Panc1 (cell line): ENCODE measurements at regions not wholly inside any gene's neighbourhood (a gene's known extent, or its start where the extent isn't known, plus 50 kb on each side); places are given as distances from the start of the nearest gene placed in this dataset.

Experiments used
- ATAC-seq: fragments of 200-7000 bp; cut with Tn5 transposase; 2 replicates; pipeline ENCODE4 v1.9.1; 2020; ENCODE audit warnings: mild to moderate bottlenecking, moderate library complexity
- BruUV-seq: library from RNA; stranded (reverse); fragments of 400-500 nt; replicated peaks from 2 replicates; lab custom pipeline; 2021; lab: Mats Ljungman, UMichigan
- CTCF ChIA-PET: fragments of 300-600 bp; sonication (Branson Sonifier 250); formaldehyde crosslinking; loops from one replicate; lab custom pipeline; 2022; ENCODE audit warnings: antibody characterized with exemption; lab: Charles Lee
- POLR2A ChIA-PET: fragments of 300-600 bp; sonication (Branson Sonifier 250); formaldehyde crosslinking; loops from one replicate; lab custom pipeline; 2022; ENCODE audit warnings: antibody characterized with exemption; lab: Charles Lee
- DNase-seq: peaks from one replicate; pipeline ENCODE4 v3.0.0-alpha.2; 2010; ENCODE audit warnings: low read depth, low spot score
- H3K27ac ChIP-seq: 2 replicates; pipeline ENCODE4 v1.5.1; 2011; ENCODE audit warnings: mild to moderate bottlenecking, low read length, inconsistent platforms
- H3K27me3 ChIP-seq: fragments of 200-500 bp; sonication (Bioruptor generic); 2 replicates; pipeline ENCODE4 v1.6.0; 2014; ENCODE audit warnings: low read length, inconsistent platforms; ENCODE audit not compliant: control insufficient read depth, insufficient read depth
- H3K36me3 ChIP-seq: fragments of 200-500 bp; sonication (Bioruptor generic); 2 replicates; pipeline ENCODE4 v1.5.1; 2014; ENCODE audit warnings: inconsistent platforms, mild to moderate bottlenecking, low read length, moderate library complexity; ENCODE audit not compliant: control insufficient read depth, insufficient read depth
- H3K4me1 ChIP-seq: 2 replicates; pipeline ENCODE4 v1.5.1; 2011; ENCODE audit warnings: inconsistent platforms, mild to moderate bottlenecking, low read length, moderate library complexity; ENCODE audit not compliant: control insufficient read depth, insufficient read depth
- H3K4me3 ChIP-seq, 2 experiments: 2 replicates each; pipeline ENCODE4 v1.5.1; 2011 to 2012; ENCODE audit warnings: low read depth in 2 of 2, low read length in 2 of 2, mild to moderate bottlenecking in 2 of 2, inconsistent platforms in 1 of 2, moderate library complexity in 1 of 2
- H3K9me3 ChIP-seq: fragments of 200-500 bp; sonication (Bioruptor generic); 2 replicates; pipeline ENCODE4 v1.5.1; 2014; ENCODE audit warnings: low read depth, mild to moderate bottlenecking, inconsistent platforms, low read length, moderate library complexity; ENCODE audit not compliant: control insufficient read depth, insufficient read depth
- CTCF ChIP-seq: fragments of 450-650 bp; IDR thresholded peaks from 2 replicates; pipeline ENCODE4 v1.5.1; 2017; ENCODE audit warnings: mild to moderate bottlenecking
- POLR2AphosphoS5 ChIP-seq: IDR thresholded peaks from 2 replicates; pipeline ENCODE4 v1.6.1; 2012; ENCODE audit warnings: mild to moderate bottlenecking, low read depth, low read length, moderate library complexity
- REST ChIP-seq, 2 experiments: IDR thresholded peaks; 2 replicates each; pipeline ENCODE4 v1.6.1; 2011 to 2012; ENCODE audit warnings: low read depth in 2 of 2, control low read depth in 1 of 2, low read length in 1 of 2, mild to moderate bottlenecking in 1 of 2, moderate library complexity in 1 of 2; ENCODE audit not compliant: insufficient read depth in 1 of 2
- SIN3A ChIP-seq: IDR thresholded peaks from 2 replicates; pipeline ENCODE4 v1.6.1; 2012; ENCODE audit warnings: low read depth, mild to moderate bottlenecking, low read length, moderate library complexity, borderline replicate concordance; ENCODE audit not compliant: insufficient read depth
- TCF7L2 ChIP-seq: IDR thresholded peaks from 2 replicates; pipeline ENCODE4 v1.6.1; 2011; ENCODE audit warnings: mild to moderate bottlenecking, low read depth, low read length, inconsistent platforms
- in situ Hi-C: cut with HindIII; loops from 2 replicates; pipeline ENCODE4 v1.10.0; 2016; ENCODE audit warnings: low sequenced_read_pairs, low pct_unique_long_range_greater_than_20kb
- intact Hi-C: fragments of 100-400 bp; cut with micrococcal nuclease; formaldehyde crosslinking; loops from one replicate; pipeline ENCODE4 v1.10.0; 2022; ENCODE audit not compliant: unreplicated experiment

GRCh38 chr13:55572862-55573261 is 1567.9 kb upstream of the PRR20A start:
- intact Hi-C loops, result no loop called here
- Histone ChIP-seq H3K27ac (no peak overlapping the region), H3K4me1 (no peaks in the 10 kb centered on the region), H3K36me3 (no peaks in the 10 kb centered on the region), H3K4me3 (no peak overlapping the region), H3K9me3 (no peaks in the 10 kb centered on the region), H3K27me3 (no peaks in the 10 kb centered on the region)
- DNase-seq (no peak), ATAC-seq (no peak)
- TF ChIP-seq SIN3A (no peak), CTCF (no peak), TCF7L2 (no peak), POLR2AphosphoS5 (no peak), REST (IDR thresholded peaks at IDR 0.05; ENCODE audit: insufficient read depth in 1 of 2, low read depth in 2 of 2, low read length in 1 of 2) (no peak)
- CTCF ChIA-PET, result no interaction called here
- in situ Hi-C loops, result no loop called here
- POLR2A ChIA-PET, result no interaction called here
- no TSS peak for BruUV-seq

- intact Hi-C loops, result no loop called here
- H3K4me3 ChIP-seq, result no peak overlapping the region
- in situ Hi-C loops, result no loop called here
- TF ChIP-seq REST (IDR thresholded peaks at IDR 0.05; ENCODE audit: insufficient read depth in 1 of 2, low read depth in 2 of 2, low read length in 1 of 2), result no peak
- TF ChIP-seq SIN3A, result no peak
- no peak for TF ChIP-seq TCF7L2
- TF ChIP-seq POLR2AphosphoS5, result no peak
- TF ChIP-seq CTCF, result no peak
- H3K27ac ChIP-seq, result no peak overlapping the region
- H3K27me3 ChIP-seq, result no peaks in the 10 kb centered on the region
- BruUV-seq, result no TSS peak
- no peak for DNase-seq
- H3K36me3 ChIP-seq, result no peaks in the 10 kb centered on the region
- H3K9me3 ChIP-seq, result no peaks in the 10 kb centered on the region
- no peak for ATAC-seq
- CTCF ChIA-PET, result no interaction called here
- H3K4me1 ChIP-seq, result no peaks in the 10 kb centered on the region
- POLR2A ChIA-PET, result no interaction called here
These were observed 1567.2 kb upstream of the PRR20A start for GRCh38 chr13:55573565-55573964.
